Midbrain (tissue), 1 donor: ENCODE measurements at regions not wholly inside any gene's neighbourhood (a gene's known extent, or its start where the extent isn't known, plus 50 kb on each side); places are given as distances from the start of the nearest gene placed in this dataset.
"Not testable (repeated sequence)": the region's sequence is repeated elsewhere in the genome, so short reads cannot be mapped to it uniquely, and the experiment has no call there.

Experiments
- DNase-seq: peaks from one replicate; lab custom pipeline; 2025; lab: John Stamatoyannopoulos, UW

- no peak for DNase-seq
Observed at GRCh38 chr5:23991406-23991805, 484.0 kb downstream of the PRDM9 start.

DNA sequence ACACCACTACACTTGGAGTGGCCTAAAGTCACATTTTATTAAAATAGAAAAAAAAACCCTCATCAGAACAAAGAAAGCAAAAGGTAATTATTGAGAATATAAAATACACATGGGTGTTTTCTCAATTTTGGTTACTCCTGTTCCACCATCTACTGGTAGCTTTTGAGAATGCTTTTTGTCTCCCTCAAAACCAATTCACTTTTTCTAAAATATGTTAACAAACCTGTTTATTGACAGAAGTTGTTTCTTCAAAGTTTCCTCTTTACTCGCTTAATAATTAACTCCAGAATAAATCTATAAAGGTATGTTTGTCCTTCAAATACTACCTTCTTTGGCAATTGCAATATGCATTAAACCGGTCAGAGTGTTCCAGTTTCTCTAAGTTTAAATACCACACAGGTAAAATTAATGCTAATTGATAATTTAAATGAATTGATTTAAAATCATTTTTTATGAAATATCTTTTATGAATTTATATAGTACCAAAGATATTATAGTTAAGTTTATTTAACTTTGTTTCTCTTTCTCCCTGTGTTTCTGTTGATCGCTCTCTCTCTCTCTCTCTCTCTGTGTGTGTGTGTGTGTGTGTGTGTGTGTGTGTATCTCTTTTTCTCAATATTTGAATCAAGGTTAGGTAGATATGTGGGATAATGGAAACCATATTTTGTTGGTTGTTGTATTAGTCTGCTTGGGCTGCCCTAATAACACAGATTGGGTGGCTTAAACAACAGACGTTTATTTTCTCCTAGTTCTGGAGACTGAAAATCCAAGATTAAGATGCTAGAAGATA lies 487.4 kb downstream of the PRDM9 start:
- no peak for DNase-seq

DNA sequence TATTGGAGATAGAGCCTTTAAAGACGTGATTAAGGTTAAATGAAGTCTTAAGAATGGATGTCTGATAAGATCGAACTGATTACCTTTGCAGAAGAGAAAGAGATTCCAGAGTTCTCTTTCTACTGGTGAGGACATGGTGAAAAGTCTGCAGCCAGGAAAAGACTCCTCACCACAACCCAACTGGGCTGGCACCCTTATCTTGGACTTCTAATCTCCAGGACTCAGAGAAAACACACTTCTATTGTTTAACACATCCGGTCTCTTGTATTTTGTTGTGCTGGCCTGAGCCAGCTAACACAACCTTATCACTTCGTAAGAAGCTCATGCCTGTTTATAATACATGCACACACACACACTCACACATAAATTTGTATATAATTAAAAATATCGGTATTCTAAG lies 489.1 kb downstream of the PRDM9 start:
- no peak for DNase-seq

- DNase-seq, result no peak
Observed at GRCh38 chr5:24005384-24005783, 498.0 kb downstream of the PRDM9 start.

DNA sequence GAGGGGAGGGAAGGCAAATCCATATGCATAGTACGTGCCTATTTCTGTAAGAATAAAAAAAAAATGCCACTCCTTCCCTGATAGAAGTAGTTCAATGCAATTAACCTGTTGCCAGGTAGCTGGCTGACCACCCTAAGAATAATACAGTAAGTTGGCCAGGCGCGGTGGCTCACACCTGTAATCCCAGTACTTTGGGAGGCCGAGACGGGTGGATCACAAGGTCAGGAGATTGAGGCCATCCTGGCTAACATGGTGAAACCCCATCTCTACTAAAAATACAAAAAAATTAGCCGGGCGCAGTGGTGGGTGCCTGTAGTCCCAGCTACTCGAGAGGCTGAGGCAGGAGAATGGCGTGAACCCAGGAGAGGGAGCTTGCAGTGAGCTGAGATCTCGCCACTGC lies 510.3 kb downstream of the PRDM9 start:
- DNase-seq, result not testable (repeated sequence)

DNA sequence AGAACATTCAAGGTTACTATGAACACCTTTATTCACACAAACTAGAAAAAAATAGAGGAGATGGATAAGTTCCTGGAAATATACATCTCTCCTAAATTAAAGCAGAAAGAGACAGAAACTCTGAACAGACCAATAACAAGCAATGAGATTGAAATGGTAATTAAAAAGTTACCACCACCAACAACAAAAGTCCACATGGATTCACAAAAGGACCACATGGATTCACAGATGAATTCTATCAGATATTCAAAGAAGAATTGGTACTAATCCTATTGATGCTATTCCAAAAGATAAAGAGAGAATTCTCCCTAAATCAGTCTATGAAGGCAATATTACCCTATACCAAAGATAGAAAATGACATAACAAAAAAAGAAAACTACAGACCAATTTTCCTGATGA lies 518.9 kb downstream of the PRDM9 start:
- DNase-seq, result no peak

- DNase-seq, result no peak
Observed at GRCh38 chr5:24042688-24043087, 535.3 kb downstream of the PRDM9 start.

- no peak for DNase-seq
Observed at GRCh38 chr5:24045046-24045445, 537.6 kb downstream of the PRDM9 start.

DNA sequence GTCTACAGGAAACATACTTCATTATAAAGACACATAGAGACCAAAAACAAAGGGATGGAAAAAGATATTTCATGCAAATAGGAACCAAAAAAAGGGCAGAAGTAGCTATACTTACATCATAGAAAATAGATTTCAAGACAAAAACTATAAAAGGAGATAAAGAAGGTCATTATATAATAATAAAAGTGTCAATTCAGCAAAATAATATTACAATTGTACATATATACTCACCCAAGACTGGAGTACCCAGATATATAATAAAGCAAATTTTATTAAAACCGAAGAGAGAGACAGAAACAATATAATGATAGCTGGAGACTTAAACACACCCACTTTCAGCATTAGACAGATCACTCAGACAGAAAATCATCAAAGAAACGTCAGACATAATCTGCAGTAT lies 546.3 kb downstream of the PRDM9 start:
- DNase-seq, result no peak

DNA sequence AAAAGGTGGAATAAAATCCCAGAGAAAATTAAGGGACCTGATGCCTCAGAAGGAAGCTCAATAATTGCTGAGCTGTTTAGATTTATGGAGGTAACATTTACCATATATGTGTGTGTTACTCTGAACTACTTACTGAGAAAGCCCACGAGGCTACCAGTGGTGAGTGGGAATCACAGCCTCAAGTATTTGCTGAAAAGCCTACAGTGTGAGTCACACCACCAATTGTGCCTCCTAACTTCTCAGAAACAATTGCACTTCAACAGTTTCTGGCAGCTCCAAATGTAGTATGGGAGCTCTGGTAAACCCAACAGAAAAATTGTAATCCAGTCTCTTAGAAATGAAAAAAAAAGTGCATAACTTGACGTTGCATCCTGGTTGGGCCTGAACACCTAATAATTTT lies 551.6 kb downstream of the PRDM9 start:
- no peak for DNase-seq

- no peak for DNase-seq
Observed at GRCh38 chr5:24059716-24060115, 552.3 kb downstream of the PRDM9 start.

DNA sequence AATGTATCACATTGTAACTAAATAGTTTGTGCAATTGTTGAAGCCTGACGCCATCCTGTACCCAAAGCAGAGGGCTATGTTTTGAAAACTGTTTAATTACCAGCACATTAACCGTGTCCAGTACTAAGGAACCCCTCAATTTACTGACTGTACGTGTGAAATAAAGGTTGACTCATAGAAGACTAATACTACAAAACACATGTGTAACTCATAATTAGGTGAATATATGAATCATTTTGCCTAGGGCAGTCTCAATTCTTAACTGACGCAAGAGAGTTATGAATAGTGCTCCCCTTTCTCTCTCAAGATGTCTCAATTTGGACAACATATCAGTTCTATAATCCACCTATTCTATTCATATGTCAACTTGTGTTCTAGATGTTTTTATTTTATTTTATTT lies 558.4 kb downstream of the PRDM9 start:
- DNase-seq, result no peak

DNA sequence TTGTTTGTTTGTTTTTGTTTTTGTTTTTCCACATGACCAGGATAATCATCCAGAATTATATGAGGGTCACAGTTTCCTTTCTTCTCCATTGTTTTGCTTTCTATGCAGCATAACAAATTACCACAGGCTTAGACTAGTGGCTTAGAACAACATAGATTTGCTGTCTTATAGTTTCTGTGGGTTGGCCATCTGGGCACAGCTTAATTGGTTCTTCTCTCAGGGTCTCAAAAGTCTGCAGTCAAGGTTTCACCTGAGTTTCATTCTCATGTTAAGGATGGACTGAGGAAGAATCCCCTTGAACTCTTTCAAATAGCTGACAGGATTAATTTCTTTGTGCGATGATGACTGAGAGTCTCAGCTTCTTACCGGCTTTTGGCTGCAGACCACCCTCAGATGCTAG lies 559.8 kb downstream of the PRDM9 start:
- DNase-seq, result no peak

- DNase-seq, result no peak
Observed at GRCh38 chr5:24068524-24068923, 561.1 kb downstream of the PRDM9 start.

- no peak for DNase-seq
Observed at GRCh38 chr5:24073107-24073506, 565.7 kb downstream of the PRDM9 start.

GRCh38 chr5:24080046-24080445 lies 564.7 kb downstream of the CDH10 start:
- no peak for DNase-seq

- no peak for DNase-seq
Observed at GRCh38 chr5:24094081-24094679, 550.6 kb downstream of the CDH10 start.

DNA sequence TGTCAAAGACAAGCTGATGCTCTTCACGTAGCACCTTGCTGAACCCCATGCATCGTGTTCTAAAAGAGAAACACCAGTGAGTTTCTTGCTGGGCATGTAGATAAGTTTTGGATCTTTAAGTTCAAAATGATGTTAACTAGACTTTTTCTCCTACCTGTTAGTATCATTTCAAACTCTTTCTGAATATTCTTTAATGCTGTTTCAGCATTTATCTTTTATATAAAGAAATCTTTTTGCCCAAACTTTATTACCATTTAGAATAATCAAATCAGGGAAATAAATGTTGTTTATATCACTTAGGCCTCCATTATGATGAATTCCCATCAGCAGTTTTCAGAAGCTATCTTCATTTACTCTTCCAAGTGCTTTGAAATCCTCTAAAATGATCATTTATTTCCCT lies 542.8 kb downstream of the CDH10 start:
- DNase-seq, result no peak

- DNase-seq, result no peak
Observed at GRCh38 chr5:24103451-24104023, 541.2 kb downstream of the CDH10 start.

DNA sequence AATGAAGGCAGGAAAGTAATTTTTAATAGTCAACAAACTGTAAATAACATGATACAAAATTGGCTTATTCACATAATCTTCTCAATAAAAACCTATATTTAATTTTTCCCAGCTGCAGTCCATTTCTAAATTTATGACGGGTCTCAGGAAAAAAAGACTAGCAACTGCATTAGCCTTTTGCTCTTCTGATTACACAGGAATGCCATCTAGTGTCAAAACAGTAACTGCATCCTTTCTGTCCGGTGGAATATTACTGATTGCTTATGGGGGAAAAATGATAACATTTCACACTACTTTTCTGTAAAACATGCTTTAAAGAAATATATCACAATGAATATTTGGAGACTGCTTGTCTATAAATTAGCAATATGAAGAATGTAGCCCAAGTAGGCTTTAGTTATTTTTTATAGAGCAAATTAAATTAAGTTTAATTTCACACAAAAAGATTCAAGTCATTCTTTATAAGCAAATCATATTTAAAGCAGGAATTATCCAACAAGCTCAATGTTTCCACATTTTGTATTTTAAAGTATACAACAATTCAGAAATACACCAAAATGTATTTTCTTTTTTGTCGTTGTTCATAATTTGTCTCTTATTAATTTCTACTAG lies 534.7 kb downstream of the CDH10 start:
- DNase-seq, result peak; percentile 25

- no peak for DNase-seq
Observed at GRCh38 chr5:24112420-24112819, 532.4 kb downstream of the CDH10 start.

DNA sequence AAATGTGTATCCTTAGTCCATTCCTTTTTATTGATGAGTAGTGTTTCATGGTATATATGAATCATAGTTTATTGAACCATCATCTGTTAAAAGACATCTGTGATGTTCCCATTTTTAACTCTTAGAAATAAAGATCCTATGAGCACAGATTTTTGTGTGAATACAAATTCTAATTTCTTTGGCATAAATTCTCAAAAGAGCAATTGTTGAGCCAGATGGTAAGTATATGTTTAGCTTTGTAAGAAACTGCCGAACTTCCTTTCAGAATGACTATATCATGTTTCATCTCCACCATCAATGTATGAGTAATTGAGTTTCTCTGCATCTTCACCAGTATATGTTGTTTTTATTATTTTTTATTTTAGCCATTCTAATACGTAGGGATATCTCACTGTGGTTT lies 526.4 kb downstream of the CDH10 start:
- no peak for DNase-seq

DNA sequence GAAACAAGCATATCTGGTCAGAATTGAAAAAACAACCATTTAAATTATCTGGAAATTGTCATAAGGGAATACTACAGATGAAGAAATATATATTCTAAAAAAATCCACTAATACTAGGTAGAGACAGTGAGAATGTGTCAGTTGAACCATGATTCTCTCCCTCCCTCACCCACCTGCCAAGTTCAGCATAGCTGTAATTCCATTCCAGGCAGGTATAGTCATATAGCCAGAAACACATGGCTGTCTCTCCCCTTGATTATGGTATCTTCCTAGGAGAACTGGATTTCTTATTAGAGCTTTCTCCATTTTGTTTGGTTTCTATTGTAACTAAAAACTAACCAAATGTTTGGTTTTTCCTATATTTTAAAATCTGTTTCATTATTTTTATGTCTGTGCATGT lies 509.2 kb downstream of the CDH10 start:
- no peak for DNase-seq
